OCI-LY3 (cell line): ENCODE measurements at regions not wholly inside any gene's neighbourhood (a gene's known extent, or its start where the extent isn't known, plus 50 kb on each side); places are given as distances from the start of the nearest gene placed in this dataset.

Source experiments
- H2AFZ ChIP-seq: fragments of 200-600, 300-600 bp; shearing (Covaris generic); 2 replicates; pipeline ENCODE4 v1.6.0; 2014; ENCODE audit warnings: antibody characterized with exemption, low read depth, low read length
- H3K27ac ChIP-seq: fragments of 200-600, 300-600 bp; sonication (generic); 2 replicates; pipeline ENCODE4 v1.5.1; 2014; ENCODE audit warnings: mild to moderate bottlenecking, low read length, moderate library complexity, mixed read lengths
- H3K27me3 ChIP-seq: fragments of 200-600, 300-600 bp; sonication (generic); 2 replicates; pipeline ENCODE4 v1.6.1; 2014; ENCODE audit warnings: low read depth, low read length, mixed read lengths
- H3K36me3 ChIP-seq: fragments of 200-600, 300-600 bp; sonication (generic); replicated peaks from 2 replicates; pipeline ENCODE3; 2014; ENCODE audit warnings: low read depth, low read length, mixed read lengths
- H3K4me1 ChIP-seq: fragments of 300-600, 200-600 bp; sonication (generic); 2 replicates; pipeline ENCODE4 v1.6.1; 2014; ENCODE audit warnings: low read length, mixed read lengths
- H3K4me2 ChIP-seq: fragments of 200-600, 300-600 bp; sonication (generic); 2 replicates; pipeline ENCODE4 v1.6.1; 2014; ENCODE audit warnings: low read length, mixed read lengths
- H3K4me3 ChIP-seq: fragments of 300-600, 200-600 bp; sonication (generic); 2 replicates; pipeline ENCODE4 v1.5.1; 2014; ENCODE audit warnings: antibody characterized with exemption, mild to moderate bottlenecking, low read length, moderate library complexity
- H3K79me2 ChIP-seq: fragments of 300-600, 200-600 bp; shearing (Covaris generic); 2 replicates; pipeline ENCODE4 v1.6.1; 2014; ENCODE audit warnings: mild to moderate bottlenecking, low read length, mixed read lengths
- H3K9ac ChIP-seq: fragments of 300-600, 200-600 bp; shearing (Covaris generic); 2 replicates; pipeline ENCODE4 v1.6.0; 2014; ENCODE audit warnings: mild to moderate bottlenecking, low read length, moderate library complexity
- H3K9me3 ChIP-seq: fragments of 200-600, 300-600 bp; shearing (Covaris generic); 2 replicates; pipeline ENCODE4 v1.6.1; 2014; ENCODE audit warnings: low read length, mixed read lengths; ENCODE audit not compliant: insufficient read depth
- H4K20me1 ChIP-seq: fragments of 200-600, 300-600 bp; sonication (generic); 2 replicates; pipeline ENCODE4 v1.6.1; 2016; ENCODE audit warnings: low read length, mixed read lengths; ENCODE audit not compliant: insufficient read depth
- EZH2phosphoT487 ChIP-seq: fragments of 200-600 bp; shearing (Covaris generic); IDR thresholded peaks from 2 replicates; pipeline ENCODE4 v1.6.1; 2018; ENCODE audit warnings: antibody characterized with exemption, mixed run types, low read depth
- TF ChIP-seq, protein P1 (sequence below): fragments of 200-600, 300-600 bp; sonication (generic); IDR thresholded peaks from 2 replicates; pipeline ENCODE4 v1.5.1; 2014; ENCODE audit warnings: antibody characterized with exemption, low read length, low read depth

GRCh38 chr13:61149331-61149730 is 266.3 kb downstream of the PCDH20 start:
- no peaks in the 10 kb centered on the region for H3K4me1 ChIP-seq
- no peak overlapping the region for H2AFZ ChIP-seq
- no peak overlapping the region for H3K4me2 ChIP-seq
- H3K4me3 ChIP-seq: no peak overlapping the region
- no peaks in the 10 kb centered on the region for H3K79me2 ChIP-seq
- H3K9ac ChIP-seq: no peak overlapping the region
- TF ChIP-seq EZH2phosphoT487: no peak
- TF ChIP-seq, protein P1, sequence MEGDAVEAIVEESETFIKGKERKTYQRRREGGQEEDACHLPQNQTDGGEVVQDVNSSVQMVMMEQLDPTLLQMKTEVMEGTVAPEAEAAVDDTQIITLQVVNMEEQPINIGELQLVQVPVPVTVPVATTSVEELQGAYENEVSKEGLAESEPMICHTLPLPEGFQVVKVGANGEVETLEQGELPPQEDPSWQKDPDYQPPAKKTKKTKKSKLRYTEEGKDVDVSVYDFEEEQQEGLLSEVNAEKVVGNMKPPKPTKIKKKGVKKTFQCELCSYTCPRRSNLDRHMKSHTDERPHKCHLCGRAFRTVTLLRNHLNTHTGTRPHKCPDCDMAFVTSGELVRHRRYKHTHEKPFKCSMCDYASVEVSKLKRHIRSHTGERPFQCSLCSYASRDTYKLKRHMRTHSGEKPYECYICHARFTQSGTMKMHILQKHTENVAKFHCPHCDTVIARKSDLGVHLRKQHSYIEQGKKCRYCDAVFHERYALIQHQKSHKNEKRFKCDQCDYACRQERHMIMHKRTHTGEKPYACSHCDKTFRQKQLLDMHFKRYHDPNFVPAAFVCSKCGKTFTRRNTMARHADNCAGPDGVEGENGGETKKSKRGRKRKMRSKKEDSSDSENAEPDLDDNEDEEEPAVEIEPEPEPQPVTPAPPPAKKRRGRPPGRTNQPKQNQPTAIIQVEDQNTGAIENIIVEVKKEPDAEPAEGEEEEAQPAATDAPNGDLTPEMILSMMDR: no peak
- peaks cover 3% of the 10 kb centered on the region for H3K36me3 ChIP-seq
- no peaks in the 10 kb centered on the region for H4K20me1 ChIP-seq
- no peaks in the 10 kb centered on the region for H3K27me3 ChIP-seq
- peaks cover 12% of the 10 kb centered on the region for H3K9me3 ChIP-seq
- no peak overlapping the region for H3K27ac ChIP-seq

DNA sequence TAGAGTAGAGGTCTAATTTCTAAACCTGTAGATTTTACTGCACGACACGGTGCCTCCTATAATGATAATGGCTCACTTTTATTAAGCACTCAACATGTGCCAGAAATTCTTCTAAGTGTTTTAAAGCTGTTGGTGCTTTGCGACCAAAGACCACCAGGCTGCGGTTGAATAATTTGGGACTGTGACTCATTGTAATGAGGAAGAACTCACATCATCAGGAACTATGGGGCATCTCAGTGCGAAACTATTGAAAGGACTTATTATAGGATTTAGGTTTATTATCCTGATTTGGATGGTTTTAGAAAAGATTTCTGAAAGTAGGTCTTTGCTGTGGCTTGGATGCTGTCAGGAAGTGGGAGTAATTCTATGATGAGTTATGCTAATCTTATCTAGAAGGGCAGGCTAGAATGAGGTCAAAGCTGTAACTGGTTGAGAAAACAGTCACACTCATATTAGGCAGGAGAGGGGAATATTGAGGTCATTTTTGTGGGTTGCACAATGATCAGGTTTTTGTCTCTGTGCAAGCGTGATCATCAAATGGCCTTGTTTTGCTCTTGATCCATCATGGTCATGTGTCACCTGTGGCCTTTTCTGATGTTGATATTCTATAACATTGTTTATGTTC is 266.8 kb downstream of the PCDH20 start:
- Histone ChIP-seq H4K20me1 (no peaks in the 10 kb centered on the region), H3K27me3 (no peaks in the 10 kb centered on the region), H3K79me2 (no peaks in the 10 kb centered on the region), H2AFZ (no peak overlapping the region), H3K9ac (no peak overlapping the region), H3K36me3 (peaks cover 3% of the 10 kb centered on the region), H3K4me2 (no peak overlapping the region), H3K27ac (no peak overlapping the region), H3K4me1 (no peaks in the 10 kb centered on the region), H3K4me3 (no peak overlapping the region), H3K9me3 (peaks cover 12% of the 10 kb centered on the region)
- TF ChIP-seq, protein P1: no peak
- TF ChIP-seq EZH2phosphoT487: no peak

GRCh38 chr13:61148211-61148610 is 267.4 kb downstream of the PCDH20 start:
- peaks cover 12% of the 10 kb centered on the region for H3K9me3 ChIP-seq
- TF ChIP-seq, protein P1: no peak
- no peak for TF ChIP-seq EZH2phosphoT487
- H3K4me1 ChIP-seq: no peaks in the 10 kb centered on the region
- H3K4me3 ChIP-seq: no peak overlapping the region
- peaks cover 3% of the 10 kb centered on the region for H3K36me3 ChIP-seq
- no peaks in the 10 kb centered on the region for H3K79me2 ChIP-seq
- H3K4me2 ChIP-seq: no peak overlapping the region
- H4K20me1 ChIP-seq: no peaks in the 10 kb centered on the region
- no peak overlapping the region for H2AFZ ChIP-seq
- no peaks in the 10 kb centered on the region for H3K27me3 ChIP-seq
- no peak overlapping the region for H3K9ac ChIP-seq
- H3K27ac ChIP-seq: no peak overlapping the region

- TF ChIP-seq EZH2phosphoT487: no peak
- TF ChIP-seq, protein P1: no peak
- peaks cover 12% of the 10 kb centered on the region for H3K9me3 ChIP-seq
- H3K27me3 ChIP-seq: no peaks in the 10 kb centered on the region
- H4K20me1 ChIP-seq: no peaks in the 10 kb centered on the region
- no peaks in the 10 kb centered on the region for H3K4me1 ChIP-seq
- no peak overlapping the region for H3K4me2 ChIP-seq
- no peak overlapping the region for H3K27ac ChIP-seq
- no peak overlapping the region for H2AFZ ChIP-seq
- peaks cover 3% of the 10 kb centered on the region for H3K36me3 ChIP-seq
- H3K9ac ChIP-seq: no peak overlapping the region
- H3K4me3 ChIP-seq: no peak overlapping the region
- H3K79me2 ChIP-seq: no peaks in the 10 kb centered on the region
Observed at GRCh38 chr13:61146571-61146970, 269.1 kb downstream of the PCDH20 start.
